ENCODE measurements at regions not wholly inside any gene's neighbourhood (a gene's known extent, or its start where the extent isn't known, plus 50 kb on each side); places are given as distances from the start of the nearest gene placed in this dataset.

DNA sequence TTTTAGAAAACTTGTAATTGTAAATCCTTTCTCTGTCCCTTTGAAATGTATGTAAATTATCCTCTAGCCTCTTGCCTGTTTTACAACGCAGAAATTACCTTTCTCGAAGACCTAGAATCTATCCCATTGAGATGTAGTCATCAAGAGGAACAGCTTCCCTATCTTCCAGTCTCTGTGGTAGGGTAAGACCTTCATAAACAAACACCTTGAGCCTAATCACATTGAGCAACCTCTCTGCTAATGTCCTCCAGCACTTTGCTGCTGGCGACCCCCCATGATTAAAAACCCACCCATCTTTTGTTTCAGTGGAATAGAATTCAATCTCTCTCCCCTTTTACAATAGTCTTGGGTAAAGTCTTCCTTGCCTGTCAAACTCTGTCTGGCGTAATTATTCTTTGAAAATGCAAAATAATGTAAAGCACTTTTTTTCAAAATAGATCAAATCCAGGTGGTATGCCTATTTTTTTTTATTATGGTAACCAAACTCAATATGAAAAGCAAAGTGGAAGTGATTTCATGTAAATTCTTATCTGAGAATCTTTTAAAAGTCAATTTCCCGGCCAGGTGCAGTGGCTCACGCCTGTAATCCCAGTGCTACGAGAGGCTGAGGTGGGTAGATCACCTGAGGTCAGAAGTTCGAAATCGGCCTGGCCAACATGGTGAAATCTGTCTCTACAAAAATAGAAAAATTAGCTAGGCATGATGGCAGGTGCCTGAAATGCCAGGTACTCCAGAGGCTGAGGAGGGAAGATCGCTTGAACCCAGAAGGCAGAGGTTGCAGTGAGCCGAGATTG lies 237.9 kb downstream of the GRXCR1 start:
- TF ChIP-seq POLR2A (IDR thresholded peaks at IDR 0.05) (no peak), POLR2AphosphoS5 (IDR thresholded peaks at IDR 0.05) (no peak), EP300 (IDR thresholded peaks at IDR 0.05) (no peak)
- TF ChIP-seq, protein P1, sequence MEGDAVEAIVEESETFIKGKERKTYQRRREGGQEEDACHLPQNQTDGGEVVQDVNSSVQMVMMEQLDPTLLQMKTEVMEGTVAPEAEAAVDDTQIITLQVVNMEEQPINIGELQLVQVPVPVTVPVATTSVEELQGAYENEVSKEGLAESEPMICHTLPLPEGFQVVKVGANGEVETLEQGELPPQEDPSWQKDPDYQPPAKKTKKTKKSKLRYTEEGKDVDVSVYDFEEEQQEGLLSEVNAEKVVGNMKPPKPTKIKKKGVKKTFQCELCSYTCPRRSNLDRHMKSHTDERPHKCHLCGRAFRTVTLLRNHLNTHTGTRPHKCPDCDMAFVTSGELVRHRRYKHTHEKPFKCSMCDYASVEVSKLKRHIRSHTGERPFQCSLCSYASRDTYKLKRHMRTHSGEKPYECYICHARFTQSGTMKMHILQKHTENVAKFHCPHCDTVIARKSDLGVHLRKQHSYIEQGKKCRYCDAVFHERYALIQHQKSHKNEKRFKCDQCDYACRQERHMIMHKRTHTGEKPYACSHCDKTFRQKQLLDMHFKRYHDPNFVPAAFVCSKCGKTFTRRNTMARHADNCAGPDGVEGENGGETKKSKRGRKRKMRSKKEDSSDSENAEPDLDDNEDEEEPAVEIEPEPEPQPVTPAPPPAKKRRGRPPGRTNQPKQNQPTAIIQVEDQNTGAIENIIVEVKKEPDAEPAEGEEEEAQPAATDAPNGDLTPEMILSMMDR (IDR thresholded peaks at IDR 0.05): no peak
